ENCODE measurements at regions not wholly inside any gene's neighbourhood (a gene's known extent, or its start where the extent isn't known, plus 50 kb on each side); places are given as distances from the start of the nearest gene placed in this dataset.

DNA sequence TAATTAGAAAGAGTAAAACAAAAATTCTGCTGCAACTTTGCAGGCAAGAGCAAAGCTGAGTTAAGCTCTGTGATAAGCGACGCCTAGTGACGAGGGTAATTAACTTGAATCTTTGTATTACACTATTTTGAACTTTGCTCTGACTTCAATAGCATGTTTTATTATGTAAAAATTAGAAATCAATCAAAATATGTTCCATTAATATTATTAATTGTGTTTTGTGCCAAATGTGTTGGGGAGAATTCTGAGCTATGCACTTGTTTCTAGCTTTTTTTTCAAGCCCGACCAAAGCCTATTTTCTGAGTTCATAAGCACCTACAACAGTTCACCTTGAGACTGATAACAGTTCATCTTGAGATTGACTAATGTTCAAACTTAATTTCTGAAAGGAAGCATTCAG, 90.1 kb upstream of the PDE3A start (continued):
- TF ChIP-seq POU5F1 (IDR thresholded peaks at IDR 0.05; ENCODE audit: borderline replicate concordance, low read depth, low read length, partially characterized antibody), result no peak
- TF ChIP-seq RUNX1 (IDR thresholded peaks at IDR 0.05; ENCODE audit: low read depth), result no peak
- no peak for TF ChIP-seq MAZ (CRISPR knock-in tag; conservative IDR thresholded peaks at IDR 0.05 in 1 of 2, IDR thresholded peaks at IDR 0.05 in 1 of 2)

DNA sequence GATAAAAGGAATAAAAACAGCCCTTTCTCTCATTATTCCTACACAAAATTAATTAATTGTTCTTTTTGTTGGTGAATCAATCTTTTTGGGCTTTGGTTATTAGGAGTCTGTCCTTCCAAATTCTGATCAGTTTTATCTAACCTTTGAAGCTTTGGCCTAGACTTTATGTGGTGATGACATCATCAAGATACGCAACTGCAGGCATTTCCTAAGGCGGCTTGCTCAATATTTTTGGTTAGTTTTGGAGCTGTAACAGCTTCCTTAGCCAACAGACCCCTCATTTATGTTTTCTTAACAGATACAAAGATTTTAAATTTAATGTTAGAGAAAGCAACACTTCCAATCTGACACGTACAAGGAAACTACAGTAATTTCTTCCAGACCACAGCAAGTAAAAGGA, 87.8 kb upstream of the PDE3A start:
- no peak overlapping the region for H3K4me3 ChIP-seq
- no peaks in the 10 kb centered on the region for H4K20me1 ChIP-seq (replicated peaks; ENCODE audit: control insufficient read depth, insufficient read depth, low read length)
- no peaks in the 10 kb centered on the region for H3K27me3 ChIP-seq (ENCODE audit: control insufficient read depth in 2 of 2, insufficient read depth in 2 of 2, low read length in 2 of 2)
- no peaks in the 10 kb centered on the region for H3K9me1 ChIP-seq (ENCODE audit: control insufficient read depth, insufficient read depth, low read length)
- no peaks in the 10 kb centered on the region for H3K79me2 ChIP-seq (ENCODE audit: control insufficient read depth, insufficient read depth, low read length)
- no peaks in the 10 kb centered on the region for H3K4me1 ChIP-seq (replicated peaks in 1 of 2; ENCODE audit: control insufficient read depth in 2 of 2, insufficient read depth in 2 of 2, low read length in 2 of 2)
- ATAC-seq (no peak), DNase-seq (ENCODE audit: extremely low read depth in 1 of 4, low spot score in 3 of 4) (no peak), FAIRE-seq (no peak)
- no peak overlapping the region for H3K9ac ChIP-seq (ENCODE audit: insufficient read depth in 1 of 2, low read depth in 2 of 2, low read length in 2 of 2)
- no TSS peak for BruUV-seq (replicated peaks)
- H3K9me3 ChIP-seq (replicated peaks; ENCODE audit: control insufficient read depth, insufficient read depth, low read depth, low read length), result no peaks in the 10 kb centered on the region
- H3K27ac ChIP-seq (ENCODE audit: extremely low read depth, low read depth, low read length), result no peak overlapping the region
- WGBS (ENCODE audit: insufficient coverage, low coverage, missing lambda C conversion rate), result 0% methylated on average over 3 of the region's 3 CpGs
- in situ Hi-C loops (cut with MboI) (no loop called here), intact Hi-C loops (cut with micrococcal nuclease) (no loop called here)
- H3K4me2 ChIP-seq (ENCODE audit: insufficient read depth, low read length), result no peak overlapping the region
- ChIA-PET CTCF (ENCODE audit: low intra/inter-chr PET ratio) (no interaction called here), POLR2A (no interaction called here)
- H3K36me3 ChIP-seq (ENCODE audit: control insufficient read depth, insufficient read depth, low read length), result no peaks in the 10 kb centered on the region
- no peak overlapping the region for H2AFZ ChIP-seq (ENCODE audit: low read depth, low read length)
- TF ChIP-seq, protein P1, sequence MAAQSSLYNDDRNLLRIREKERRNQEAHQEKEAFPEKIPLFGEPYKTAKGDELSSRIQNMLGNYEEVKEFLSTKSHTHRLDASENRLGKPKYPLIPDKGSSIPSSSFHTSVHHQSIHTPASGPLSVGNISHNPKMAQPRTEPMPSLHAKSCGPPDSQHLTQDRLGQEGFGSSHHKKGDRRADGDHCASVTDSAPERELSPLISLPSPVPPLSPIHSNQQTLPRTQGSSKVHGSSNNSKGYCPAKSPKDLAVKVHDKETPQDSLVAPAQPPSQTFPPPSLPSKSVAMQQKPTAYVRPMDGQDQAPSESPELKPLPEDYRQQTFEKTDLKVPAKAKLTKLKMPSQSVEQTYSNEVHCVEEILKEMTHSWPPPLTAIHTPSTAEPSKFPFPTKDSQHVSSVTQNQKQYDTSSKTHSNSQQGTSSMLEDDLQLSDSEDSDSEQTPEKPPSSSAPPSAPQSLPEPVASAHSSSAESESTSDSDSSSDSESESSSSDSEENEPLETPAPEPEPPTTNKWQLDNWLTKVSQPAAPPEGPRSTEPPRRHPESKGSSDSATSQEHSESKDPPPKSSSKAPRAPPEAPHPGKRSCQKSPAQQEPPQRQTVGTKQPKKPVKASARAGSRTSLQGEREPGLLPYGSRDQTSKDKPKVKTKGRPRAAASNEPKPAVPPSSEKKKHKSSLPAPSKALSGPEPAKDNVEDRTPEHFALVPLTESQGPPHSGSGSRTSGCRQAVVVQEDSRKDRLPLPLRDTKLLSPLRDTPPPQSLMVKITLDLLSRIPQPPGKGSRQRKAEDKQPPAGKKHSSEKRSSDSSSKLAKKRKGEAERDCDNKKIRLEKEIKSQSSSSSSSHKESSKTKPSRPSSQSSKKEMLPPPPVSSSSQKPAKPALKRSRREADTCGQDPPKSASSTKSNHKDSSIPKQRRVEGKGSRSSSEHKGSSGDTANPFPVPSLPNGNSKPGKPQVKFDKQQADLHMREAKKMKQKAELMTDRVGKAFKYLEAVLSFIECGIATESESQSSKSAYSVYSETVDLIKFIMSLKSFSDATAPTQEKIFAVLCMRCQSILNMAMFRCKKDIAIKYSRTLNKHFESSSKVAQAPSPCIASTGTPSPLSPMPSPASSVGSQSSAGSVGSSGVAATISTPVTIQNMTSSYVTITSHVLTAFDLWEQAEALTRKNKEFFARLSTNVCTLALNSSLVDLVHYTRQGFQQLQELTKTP (IDR thresholded peaks at IDR 0.05; ENCODE audit: low read depth in 1 of 2, partially characterized antibody in 2 of 2), result no peak
- TF ChIP-seq WHSC1 (IDR thresholded peaks at IDR 0.05; ENCODE audit: low read length) (no peak), BRD4 (IDR thresholded peaks at IDR 0.05) (no peak), NEUROD1 (IDR thresholded peaks at IDR 0.05; ENCODE audit: borderline replicate concordance, low read depth, low read length, partially characterized antibody) (no peak), CREB1 (IDR thresholded peaks at IDR 0.05) (no peak), CREB1 (CRISPR knock-in tag; IDR thresholded peaks at IDR 0.05) (no peak), RHOXF2B (CRISPR knock-in tag; conservative IDR thresholded peaks at IDR 0.05) (no peak), ZEB2 (IDR thresholded peaks at IDR 0.05) (no peak), HMG20A (CRISPR knock-in tag; conservative IDR thresholded peaks at IDR 0.05) (no peak), CBX2 (IDR thresholded peaks at IDR 0.05; ENCODE audit: insufficient read depth, low read length, poor library complexity, severe bottlenecking) (no peak)
- TF ChIP-seq, protein P2, sequence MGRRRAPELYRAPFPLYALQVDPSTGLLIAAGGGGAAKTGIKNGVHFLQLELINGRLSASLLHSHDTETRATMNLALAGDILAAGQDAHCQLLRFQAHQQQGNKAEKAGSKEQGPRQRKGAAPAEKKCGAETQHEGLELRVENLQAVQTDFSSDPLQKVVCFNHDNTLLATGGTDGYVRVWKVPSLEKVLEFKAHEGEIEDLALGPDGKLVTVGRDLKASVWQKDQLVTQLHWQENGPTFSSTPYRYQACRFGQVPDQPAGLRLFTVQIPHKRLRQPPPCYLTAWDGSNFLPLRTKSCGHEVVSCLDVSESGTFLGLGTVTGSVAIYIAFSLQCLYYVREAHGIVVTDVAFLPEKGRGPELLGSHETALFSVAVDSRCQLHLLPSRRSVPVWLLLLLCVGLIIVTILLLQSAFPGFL (CRISPR knock-in tag; IDR thresholded peaks at IDR 0.05), result no peak
- TF ChIP-seq, protein P3, sequence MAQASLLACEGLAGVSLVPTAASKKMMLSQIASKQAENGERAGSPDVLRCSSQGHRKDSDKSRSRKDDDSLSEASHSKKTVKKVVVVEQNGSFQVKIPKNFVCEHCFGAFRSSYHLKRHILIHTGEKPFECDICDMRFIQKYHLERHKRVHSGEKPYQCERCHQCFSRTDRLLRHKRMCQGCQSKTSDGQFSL (CRISPR knock-in tag; IDR thresholded peaks at IDR 0.05), result no peak
- TF ChIP-seq, protein P3 (tag; IDR thresholded peaks at IDR 0.05), result no peak

Data from K562 (cell line).